WTC11 (cell line): ENCODE measurements at regions not wholly inside any gene's neighbourhood (a gene's known extent, or its start where the extent isn't known, plus 50 kb on each side); places are given as distances from the start of the nearest gene placed in this dataset.

Source experiments
- CTCF ChIP-seq: fragments of 200-600 bp; IDR thresholded peaks from 2 replicates; pipeline ENCODE4 v1.8.0; 2022; ENCODE audit warnings: antibody characterized with exemption
- E2F4 ChIP-seq: sonication (generic); formaldehyde crosslinking; IDR thresholded peaks from 2 replicates; pipeline ENCODE4 v1.8.1; 2022; ENCODE audit warnings: low read depth, mild to moderate bottlenecking, moderate library complexity, missing genetic modification reagents, borderline replicate concordance
- FOXP1 ChIP-seq: sonication (generic); formaldehyde crosslinking; IDR thresholded peaks from 2 replicates; pipeline ENCODE4 v1.8.0; 2022; ENCODE audit warnings: missing genetic modification reagents, mild to moderate bottlenecking, moderate library complexity, borderline replicate concordance
- NFYB ChIP-seq: sonication (generic); formaldehyde crosslinking; conservative IDR thresholded peaks from 2 replicates; pipeline ENCODE4 v1.8.0; 2022; ENCODE audit warnings: low read depth, missing genetic modification reagents
- TEAD4 ChIP-seq: sonication (generic); formaldehyde crosslinking; IDR thresholded peaks from 2 replicates; pipeline ENCODE4 v1.8.0; 2022; ENCODE audit warnings: mild to moderate bottlenecking, missing genetic modification reagents
- USF2 ChIP-seq: sonication (generic); formaldehyde crosslinking; IDR thresholded peaks from 2 replicates; pipeline ENCODE4 v1.8.1; 2023; ENCODE audit warnings: mild to moderate bottlenecking, missing genetic modification reagents, moderate library complexity
- ZBTB43 ChIP-seq: sonication (generic); formaldehyde crosslinking; IDR thresholded peaks from 2 replicates; pipeline ENCODE4 v1.8.1; 2023; ENCODE audit warnings: mild to moderate bottlenecking, missing genetic modification reagents
- ZNF416 ChIP-seq: fragments of 250-450 bp; sonication (Bioruptor Pico); IDR thresholded peaks from 2 replicates; pipeline ENCODE4 v1.9.0; 2021; ENCODE audit warnings: mild to moderate bottlenecking, inconsistent platforms

GRCh38 chr3:159936541-159936940, 52.1 kb upstream of the IL12A start:
- TF ChIP-seq ZNF416 (CRISPR knock-in tag): no peak
- no peak for TF ChIP-seq E2F4 (CRISPR knock-in tag)
- no peak for TF ChIP-seq FOXP1
- TF ChIP-seq USF2: no peak
- TF ChIP-seq TEAD4 (CRISPR knock-in tag): no peak
- TF ChIP-seq CTCF: no peak
- TF ChIP-seq NFYB: no peak
- no peak for TF ChIP-seq ZBTB43 (CRISPR knock-in tag)
